ENCODE measurements at regions not wholly inside any gene's neighbourhood (a gene's known extent, or its start where the extent isn't known, plus 50 kb on each side); places are given as distances from the start of the nearest gene placed in this dataset.

GRCh38 chr2:120785228-120785966 is 49.7 kb downstream of the GLI2 start:
- DNase-seq (ENCODE audit: extremely low read depth, low read depth): no peak

GRCh38 chr2:120786038-120786960 is 50.6 kb downstream of the GLI2 start:
- no peak for DNase-seq (ENCODE audit: extremely low read depth, low read depth)

DNA sequence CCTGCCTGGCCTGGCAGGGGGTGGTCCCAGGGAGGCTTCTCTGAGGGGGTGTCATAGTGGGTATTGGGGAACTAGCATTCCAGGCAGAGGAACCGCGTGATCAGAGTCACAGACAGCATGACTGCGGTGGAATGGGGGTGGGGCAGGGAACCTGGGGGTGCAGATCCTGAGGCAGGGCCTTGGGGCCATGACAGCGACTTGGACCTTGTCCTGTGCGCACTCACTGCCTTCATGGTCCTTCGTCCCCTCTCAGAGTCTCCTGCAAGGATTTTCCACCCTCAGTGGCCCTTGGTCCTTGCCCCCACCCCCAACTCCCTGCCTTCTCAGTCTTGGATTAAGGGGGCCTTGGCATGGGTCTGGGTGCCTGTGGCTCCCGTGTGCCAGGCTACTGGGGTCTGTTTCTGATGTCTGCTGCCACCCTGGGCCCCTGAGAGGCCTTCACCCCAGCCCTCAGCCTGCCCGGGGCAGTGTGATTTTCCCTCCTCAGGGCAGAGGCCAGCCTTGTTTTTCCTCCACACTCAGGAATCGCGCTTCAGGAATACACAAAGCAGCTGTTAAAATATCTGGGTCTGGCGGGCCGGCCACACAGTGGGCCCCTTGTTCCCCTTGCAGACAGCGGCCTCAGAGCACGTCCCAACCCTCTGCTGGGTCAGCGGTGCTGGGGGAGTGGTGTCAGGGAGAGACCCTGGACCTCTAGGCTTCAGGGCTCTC is 51.6 kb downstream of the GLI2 start:
- DNase-seq (ENCODE audit: extremely low read depth, low read depth): no peak

DNA sequence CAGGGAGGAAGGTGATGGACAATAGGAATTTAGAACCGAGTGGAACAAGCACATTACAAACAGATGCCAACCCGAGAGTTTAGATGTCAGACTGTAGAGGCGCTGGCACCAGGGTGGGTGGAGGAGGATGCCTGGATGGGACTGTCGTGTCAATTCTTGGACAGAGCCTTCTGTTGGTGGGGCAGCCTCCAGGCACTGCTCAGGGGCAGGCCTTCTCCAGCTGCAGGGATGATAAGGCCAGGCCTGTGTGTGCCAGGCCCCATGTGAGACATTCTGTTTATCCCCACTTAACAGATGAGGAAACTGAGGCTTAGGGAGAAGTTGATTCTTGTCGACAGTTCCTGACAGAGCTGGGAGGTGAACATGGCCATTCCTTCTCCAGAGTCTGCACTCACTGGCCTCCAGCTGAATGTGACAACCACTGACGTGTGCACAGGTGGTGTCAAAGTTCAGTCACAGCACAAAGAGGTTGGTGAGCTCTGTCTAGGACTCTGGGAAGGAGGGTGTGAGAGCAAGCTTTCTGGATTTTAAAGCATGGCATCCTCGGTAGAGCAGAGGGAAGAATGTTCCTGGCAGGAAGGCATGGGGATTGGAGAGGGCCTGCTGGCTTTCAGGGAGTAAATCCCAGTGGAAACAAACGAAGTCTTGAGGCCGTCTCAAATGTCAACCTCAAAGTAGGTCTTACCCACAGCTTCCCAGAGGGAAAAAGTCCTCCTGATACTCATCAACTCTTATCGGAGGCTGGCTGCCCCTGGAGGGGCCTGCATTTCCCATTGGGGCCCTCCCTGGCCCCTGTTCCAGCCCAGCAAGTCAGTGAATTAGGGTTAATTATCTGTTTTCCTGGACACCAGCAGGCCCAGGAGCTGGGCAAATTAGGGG is 52.4 kb downstream of the GLI2 start:
- DNase-seq (ENCODE audit: extremely low read depth, low read depth): no peak

DNA sequence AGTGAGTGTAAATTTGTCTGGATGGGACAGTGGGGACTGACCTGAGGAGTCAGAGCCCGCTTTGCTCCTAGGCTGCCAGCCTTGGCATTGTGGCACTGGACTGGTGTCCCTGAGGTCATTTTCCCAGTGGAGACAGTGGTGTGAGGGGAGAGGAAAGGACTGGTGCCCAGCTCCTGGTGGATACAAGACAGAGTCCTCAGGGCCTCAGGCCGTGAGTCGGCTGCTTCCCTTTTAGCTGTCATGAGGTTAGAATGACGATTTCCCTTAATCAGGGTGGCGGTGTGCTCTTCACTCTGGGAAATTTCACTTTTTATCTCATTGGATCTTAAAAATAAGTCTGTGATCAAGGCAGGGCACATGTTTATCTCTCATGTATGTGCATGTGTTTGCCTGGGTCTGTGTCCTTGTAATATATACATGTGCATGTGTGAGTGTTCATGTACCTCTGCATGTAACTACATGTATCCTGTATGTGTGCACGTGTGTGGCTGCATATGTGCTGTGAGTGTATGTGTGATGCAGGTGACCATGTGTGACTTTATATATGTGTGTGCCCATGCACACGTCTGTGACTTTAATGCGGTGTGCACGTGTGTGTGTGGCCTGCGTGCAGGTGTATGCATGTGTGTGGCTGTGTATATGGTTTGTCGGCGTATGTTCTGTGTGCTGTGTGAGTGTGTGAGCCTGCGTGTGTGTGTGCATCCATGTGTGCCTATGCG is 55.7 kb downstream of the GLI2 start:
- DNase-seq (ENCODE audit: extremely low read depth, low read depth): no peak

GRCh38 chr2:120791962-120792297 is 56.3 kb downstream of the GLI2 start:
- DNase-seq (ENCODE audit: extremely low read depth, low read depth): no peak

DNA sequence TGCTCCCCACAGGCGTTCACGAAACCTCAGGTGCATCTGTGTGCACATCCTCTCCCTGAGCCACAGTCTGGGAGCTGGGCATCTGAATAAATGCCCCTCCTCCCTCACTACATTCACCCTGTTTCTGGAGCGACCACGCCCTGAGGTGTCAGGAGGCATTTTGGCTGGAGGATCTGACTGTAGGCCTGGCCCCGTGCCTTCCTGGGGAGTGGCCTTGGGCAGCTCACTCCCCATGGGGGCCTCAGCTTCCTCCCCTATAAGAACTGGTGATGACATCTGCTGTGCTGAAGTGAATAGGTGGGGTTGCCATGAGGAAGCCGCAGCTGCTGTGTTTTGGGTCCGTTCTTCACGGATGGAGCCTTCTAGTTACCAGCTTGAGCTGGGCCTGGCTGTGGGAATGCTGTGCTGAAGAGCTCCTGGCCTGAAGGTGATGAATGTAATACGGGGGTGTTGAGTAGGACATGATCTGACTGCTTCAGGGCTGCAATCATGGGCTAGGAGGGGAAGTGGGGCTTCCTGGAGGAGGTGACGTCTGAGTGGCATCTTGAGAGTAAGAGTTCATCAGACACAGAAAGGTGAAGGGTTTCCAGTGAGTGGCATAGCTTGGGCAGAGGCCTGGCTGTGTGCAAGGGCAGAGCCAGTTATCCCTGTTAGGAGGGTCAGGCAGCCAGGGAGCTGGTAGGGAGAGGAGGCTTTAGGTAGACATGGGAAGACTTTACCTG is 58.2 kb downstream of the GLI2 start:
- DNase-seq (ENCODE audit: extremely low read depth, low read depth): no peak

- no peak for DNase-seq (ENCODE audit: extremely low read depth, low read depth)
These were observed 59.0 kb downstream of the GLI2 start for GRCh38 chr2:120794716-120795115.

DNA sequence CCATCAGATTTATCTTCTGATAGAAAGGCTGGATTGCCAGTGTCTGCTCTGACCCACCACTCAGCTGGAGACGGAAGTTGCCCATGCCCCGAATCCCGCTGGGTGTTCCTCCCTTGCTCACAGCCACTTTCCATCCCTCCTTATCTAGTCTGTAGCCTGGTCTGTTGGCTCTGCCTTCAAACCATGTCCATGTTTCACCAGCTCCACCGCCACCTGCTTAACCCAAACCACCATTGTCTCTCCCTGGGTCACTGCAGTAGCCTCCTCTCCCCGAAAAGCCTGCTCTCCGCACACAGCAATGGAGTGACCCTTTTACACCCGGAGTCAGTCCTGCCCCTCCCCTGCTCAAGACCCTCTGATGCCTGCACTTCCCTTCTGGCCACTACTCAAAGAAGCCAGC is 60.4 kb downstream of the GLI2 start:
- no peak for DNase-seq (ENCODE audit: extremely low read depth, low read depth)

DNA sequence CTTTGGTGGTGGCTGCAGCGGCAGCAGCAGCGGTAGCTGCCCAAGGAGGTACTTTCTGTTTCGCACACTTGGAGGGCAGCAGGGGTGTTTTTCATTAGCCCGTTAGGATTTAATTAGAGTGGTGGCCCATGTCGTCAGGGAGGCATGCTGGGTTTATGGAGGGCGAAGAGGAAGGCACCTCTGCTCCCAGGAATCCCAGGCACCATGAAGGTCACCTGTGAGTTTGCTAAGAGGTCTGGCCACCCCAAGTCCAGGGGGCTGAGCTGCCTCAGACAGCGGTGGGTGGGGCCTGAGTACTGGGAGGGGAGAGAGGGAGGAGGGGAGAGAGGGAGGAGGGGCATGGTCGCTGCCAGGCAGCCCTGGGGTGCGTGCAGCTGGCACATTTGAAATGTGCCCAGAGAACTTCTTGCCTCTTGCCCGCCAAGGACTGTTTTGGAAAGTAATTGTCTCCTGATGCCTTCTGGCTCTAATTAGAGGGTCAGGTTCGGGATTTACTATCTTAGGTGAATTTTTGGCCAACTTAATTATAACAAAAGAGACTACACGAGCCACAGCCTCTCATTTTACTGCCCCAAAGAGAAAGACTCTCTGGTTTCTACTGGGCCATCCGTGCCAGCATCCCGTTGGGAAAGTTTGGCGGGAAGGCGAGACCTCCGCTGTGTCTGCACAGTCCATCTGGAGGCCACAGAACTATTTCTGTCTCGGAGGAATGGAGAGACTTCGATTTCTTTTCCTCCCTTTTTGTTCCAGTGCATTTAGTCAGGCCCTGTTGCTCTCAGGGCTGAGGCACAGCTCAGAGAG is 62.0 kb downstream of the GLI2 start:
- no peak for DNase-seq (ENCODE audit: extremely low read depth, low read depth)

GRCh38 chr2:120798567-120799247 is 63.0 kb downstream of the GLI2 start:
- no peak for DNase-seq (ENCODE audit: extremely low read depth, low read depth)

DNA sequence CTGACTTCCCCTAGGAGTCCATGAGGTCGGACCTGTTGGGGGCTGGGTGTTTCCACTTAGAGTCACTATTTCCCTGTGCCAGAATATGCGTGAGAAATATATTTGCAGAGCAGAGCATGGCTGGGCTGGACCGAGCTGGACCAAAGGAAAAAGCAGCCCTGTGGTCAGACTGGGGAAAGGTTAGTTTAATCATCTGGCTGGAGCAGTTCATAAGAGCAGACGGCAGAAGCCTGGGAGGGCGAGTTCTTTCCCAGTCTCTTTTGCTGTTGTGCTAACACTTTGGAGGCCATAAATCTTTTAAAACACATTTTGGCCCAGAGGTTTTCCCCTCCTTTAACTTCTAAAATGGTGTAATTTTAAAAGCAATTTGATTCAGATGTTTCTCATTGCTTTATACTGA is 66.5 kb downstream of the GLI2 start:
- no peak for DNase-seq (ENCODE audit: extremely low read depth, low read depth)

GRCh38 chr2:120802867-120803484 is 67.3 kb downstream of the GLI2 start:
- DNase-seq (ENCODE audit: extremely low read depth, low read depth): no peak

DNA sequence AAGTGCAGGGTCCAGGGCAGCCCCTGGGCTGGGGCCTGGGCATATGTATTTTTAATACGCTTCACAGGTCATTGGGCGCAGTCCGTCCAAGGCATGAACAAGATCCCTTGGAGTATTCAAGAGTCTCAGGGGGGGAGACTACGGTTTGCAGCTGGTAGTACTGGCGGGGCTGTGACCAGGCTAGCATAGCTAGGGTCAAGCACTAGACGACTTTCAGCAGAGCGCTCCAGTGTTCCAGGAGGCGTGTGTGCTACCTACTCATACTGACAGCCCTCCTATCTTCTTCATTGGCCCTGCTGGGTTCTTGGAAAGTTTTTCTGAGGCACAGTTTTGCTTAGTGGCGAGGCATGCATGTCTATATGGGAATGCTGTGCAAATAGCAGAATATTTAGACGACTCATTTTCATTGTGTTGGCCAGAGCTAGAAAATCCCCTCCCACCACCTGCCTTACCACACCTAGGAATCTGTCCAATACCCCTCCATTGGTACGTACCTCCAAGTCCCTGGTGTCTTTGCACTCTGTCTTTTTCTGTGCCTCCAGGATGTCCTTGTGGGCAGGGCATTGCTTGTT is 68.2 kb downstream of the GLI2 start:
- no peak for DNase-seq (ENCODE audit: extremely low read depth, low read depth)

DNA sequence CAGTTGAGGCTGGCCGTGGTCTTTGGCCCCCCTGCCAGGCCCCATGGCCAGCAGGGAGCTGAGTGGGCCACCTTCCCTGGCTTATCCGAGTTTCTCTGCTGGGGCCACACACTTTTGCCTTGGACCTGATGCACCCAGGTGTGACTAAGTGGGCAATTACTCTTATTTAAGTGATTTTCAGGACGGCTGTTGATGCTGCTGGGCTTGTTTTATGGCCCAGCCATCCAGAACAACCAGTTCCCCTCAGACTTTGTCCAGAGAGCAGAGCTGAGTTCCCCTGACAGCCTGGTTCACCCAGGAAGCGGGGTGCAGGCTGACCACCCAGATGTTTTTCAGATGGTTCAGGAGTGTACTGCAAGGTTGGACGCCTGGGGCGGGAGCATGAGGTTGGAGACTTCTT is 68.8 kb downstream of the GLI2 start:
- DNase-seq (ENCODE audit: extremely low read depth, low read depth): no peak

- DNase-seq (ENCODE audit: extremely low read depth, low read depth): no peak
These were observed 69.3 kb downstream of the GLI2 start for GRCh38 chr2:120805011-120805410.

DNA sequence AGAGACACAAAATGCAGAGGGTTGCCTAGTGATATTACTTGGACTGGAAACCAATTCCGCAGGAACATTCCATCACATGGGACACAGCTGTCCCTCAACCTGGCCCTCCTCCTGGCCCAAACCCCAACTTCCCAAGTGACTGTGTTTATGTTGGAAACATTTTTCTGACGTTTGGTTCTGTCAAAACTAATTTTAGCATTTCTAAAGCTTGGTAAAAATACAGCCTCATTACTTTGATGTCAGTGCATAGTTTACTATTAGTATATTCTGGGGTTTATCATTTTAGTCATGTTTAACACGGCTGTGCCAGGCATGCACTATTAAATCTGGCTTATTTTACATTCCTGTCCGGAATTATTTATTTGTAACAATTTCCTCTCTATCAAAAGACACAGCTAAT is 69.9 kb downstream of the GLI2 start:
- no peak for DNase-seq (ENCODE audit: extremely low read depth, low read depth)
